H4 (cell line): ENCODE measurements at regions not wholly inside any gene's neighbourhood (a gene's known extent, or its start where the extent isn't known, plus 50 kb on each side); places are given as distances from the start of the nearest gene placed in this dataset.

ENCODE experiments used
- DNase-seq: peaks from one replicate; pipeline ENCODE4 v3.0.0-alpha.2; 2015; ENCODE audit warnings: low spot score

DNA sequence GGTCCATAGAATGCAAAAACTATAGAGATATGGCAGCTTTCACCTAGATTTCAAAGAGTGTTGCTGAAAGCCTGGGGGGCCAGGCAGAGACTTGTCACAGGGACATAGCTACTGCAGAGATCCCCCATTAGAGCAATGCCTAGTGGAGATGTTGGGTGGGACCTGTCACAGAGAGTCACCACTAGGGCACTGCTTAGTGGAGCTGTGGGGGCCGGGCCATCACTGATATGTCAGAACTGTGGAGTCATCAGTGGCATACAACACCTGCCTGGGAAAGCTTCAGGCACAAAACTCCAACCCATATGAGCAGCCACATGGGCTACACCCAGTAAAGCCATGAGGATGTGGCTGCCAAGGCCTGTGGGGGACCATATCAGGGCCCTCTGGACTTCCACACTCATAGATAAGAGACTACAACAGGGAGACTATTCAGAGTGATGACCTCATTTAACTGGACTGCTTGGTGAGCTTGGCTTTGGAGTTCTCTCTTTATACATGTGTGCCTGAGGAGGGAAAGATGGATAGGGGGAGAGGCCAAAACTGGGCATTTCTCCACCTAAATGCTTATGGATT lies 176.3 kb downstream of the ZNF621 start:
- no peak for DNase-seq

GRCh38 chr3:40704224-40704623 lies 179.5 kb downstream of the ZNF621 start:
- DNase-seq = no peak

GRCh38 chr3:40705663-40706062 lies 180.9 kb downstream of the ZNF621 start:
- no peak for DNase-seq

DNA sequence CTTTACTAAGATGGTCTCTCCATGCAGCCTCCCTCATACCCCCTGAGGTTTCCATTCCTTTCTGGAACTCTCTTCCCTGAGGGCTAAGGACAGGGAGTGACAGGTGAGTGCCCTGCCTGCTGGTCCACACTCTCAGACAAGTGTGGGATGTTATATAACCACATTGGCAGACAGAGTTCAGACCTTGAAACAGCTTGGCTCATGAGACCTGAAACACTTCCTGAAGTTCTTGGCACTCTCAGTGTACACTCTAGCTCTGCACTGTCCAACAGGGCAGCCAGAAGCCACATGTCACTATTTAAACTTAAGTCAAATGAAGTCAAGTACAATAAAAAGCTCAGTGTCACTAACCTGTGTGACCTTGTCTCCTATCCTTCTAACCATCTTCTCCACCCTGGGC lies 188.5 kb downstream of the ZNF621 start:
- no peak for DNase-seq

DNA sequence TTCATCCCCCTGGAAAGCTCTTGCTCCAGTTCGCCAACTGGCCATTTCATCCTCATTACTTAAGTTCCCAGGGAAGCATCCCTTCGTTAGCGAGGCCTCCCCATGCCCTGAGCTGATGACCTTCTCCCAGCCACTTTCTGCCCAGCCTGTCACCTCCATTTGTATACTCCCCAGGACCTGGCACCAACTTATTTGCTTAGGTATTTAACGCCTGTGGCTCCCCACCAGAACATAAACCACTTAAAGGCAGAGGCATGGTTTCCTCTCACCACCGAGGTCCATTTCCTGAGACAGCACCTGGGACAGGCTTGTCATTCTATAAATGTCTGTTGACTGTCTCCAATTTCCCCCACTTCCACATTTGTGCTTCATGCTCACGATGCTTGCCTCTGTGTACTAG lies 189.0 kb downstream of the ZNF621 start:
- no peak for DNase-seq

- no peak for DNase-seq
Observed at GRCh38 chr3:40714771-40715345, 190.1 kb downstream of the ZNF621 start.

DNA sequence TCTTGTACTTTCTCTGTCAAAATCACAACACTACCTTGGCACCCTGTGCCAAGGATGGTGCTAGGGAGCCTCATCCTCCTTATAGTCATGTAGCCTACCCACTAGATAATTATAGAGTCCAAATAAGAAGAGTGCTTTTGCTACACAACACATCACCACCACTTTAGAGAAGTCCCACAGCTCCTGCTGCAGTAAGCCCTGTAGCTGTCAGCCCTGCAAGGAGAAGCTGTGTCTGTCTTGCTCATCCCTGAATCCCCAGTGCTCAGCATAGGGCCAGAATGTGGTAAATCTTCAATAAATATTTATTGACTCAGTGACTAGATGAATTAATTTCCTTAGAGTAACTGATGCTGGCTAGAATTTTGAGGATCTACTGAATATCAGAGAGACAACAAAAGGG lies 190.8 kb downstream of the ZNF621 start:
- DNase-seq = no peak

GRCh38 chr3:40717471-40717870 lies 192.7 kb downstream of the ZNF621 start:
- no peak for DNase-seq

GRCh38 chr3:40718209-40718608 lies 193.4 kb downstream of the ZNF621 start:
- no peak for DNase-seq

DNA sequence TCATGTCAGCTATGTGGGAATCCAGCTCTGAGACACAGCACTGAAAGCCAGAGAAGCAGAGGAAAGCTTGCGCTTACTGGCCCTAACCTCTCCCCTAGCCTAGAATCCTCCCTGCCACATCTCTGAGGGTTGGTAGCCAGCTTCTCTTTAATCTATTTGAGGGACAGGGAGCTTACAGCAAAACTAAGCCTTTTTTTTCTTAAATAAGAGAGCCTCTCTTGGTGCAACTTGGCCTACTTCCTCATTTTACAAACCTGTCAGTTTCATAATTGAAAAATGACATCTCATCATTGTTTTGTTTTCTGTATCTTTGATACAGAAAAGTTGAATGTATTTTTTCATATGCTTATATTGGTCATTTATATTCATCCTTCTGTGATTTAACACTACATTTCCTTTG lies 193.9 kb downstream of the ZNF621 start:
- DNase-seq = no peak

DNA sequence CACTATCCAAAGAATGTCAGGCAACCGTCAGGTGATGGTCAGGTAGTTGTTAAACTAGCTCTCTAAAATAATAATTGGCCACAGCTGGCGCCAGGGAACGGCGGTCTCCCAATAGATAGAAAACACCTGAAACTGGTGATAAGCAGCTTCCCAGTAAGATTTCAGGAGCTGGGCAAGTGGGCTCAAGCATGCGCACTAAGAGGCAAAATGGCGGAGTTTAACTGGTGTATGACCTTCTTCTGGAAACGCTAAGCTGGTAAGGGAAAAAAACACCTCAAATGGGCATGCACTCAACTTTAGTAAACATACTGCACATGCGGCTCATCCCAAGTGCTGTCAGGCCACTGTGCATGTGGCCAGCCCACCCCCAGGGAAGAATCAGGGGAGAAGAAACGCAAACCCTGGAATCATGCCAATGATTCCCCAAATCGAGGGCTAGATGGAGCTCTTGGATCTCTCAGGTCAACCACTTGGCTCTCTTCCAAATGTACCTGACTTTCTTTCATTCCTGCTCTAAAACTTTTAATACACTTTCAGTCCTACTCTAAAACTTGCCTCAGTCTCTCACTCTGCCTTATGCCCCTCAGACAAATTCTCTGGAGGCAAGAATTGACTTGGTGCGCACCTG lies 195.0 kb downstream of the ZNF621 start:
- DNase-seq = no peak

DNA sequence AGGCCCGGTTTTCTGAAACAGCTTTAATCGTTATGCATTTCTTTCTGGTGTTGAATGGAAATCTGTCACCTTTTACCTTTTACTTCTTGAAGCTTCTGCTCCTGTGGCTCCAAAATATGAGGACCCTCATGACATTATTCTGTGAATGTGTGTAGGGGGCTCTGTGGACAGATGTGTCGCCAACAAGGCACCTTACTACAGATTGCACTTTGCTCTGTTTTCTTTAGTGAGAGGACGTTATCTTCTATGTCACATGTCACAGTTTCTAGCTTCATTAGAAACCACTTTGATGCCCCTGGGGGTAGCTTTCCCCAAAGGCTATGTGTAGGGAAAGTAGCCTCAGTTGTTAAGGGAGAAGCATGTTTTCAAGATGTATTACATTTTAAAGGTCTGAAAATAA lies 195.6 kb downstream of the ZNF621 start:
- no peak for DNase-seq

- no peak for DNase-seq
Observed at GRCh38 chr3:40720863-40721262, 196.1 kb downstream of the ZNF621 start.

GRCh38 chr3:40723083-40723660 lies 198.4 kb downstream of the ZNF621 start:
- DNase-seq = no peak

- DNase-seq = no peak
Observed at GRCh38 chr3:40725031-40725430, 200.3 kb downstream of the ZNF621 start.

GRCh38 chr3:40731445-40731844 lies 206.7 kb downstream of the ZNF621 start:
- no peak for DNase-seq

DNA sequence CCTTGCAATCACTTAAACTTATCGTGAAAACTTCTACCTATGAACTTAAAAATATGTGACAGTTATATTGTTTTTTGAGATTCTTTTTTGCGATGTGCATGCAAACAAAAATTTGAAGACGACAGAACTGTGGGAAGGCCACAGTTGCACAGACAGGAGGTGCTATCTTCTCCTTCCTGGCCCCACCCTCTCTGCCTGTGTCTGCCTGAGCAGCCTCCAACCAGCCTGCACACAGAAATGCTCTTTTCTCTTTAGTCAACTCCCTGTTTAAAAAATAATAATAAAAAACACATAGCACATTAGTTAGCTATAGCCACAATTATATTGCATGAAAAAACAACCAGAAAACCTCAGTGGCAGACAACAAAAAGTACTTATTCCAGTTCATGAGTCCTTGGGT lies 212.2 kb downstream of the ZNF621 start:
- no peak for DNase-seq

DNA sequence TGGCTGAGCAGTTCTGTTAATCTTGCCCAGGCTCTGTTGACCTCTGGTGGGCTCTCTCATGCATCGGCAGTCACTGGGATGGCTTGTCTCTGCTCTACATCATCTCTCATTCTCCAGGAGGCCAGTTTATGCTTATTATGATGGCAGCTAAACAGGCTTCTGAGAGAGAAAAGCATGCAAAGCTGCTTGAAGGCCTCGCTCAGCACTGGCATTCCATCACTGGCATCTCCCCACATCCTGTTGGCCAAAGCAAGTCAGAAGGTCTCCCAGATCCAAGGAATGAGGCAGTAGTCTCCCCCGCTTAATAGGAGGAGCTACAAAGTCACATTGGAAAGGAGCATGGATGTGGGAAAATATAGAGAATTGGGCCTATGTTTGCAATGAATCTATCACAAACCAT lies 212.6 kb downstream of the ZNF621 start:
- no peak for DNase-seq

DNA sequence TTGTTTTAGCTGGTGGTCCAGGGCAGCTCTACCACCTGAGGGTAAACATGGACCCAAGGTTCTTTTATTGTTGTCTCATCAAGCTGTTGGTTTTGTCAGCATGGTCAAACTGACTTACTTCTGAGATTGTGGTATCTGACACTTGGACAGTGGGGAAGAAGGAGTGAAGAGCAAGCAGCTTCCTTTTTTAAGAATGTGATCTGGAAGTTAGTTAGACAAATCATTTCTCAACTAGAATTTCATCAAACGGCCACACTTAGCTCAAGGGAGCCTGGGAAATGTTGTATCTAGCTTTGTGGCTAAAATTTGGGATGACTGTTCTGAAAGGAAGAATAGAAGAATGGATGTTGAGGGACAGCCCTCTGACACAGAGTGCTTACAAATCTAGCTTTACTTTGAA lies 215.2 kb downstream of the ZNF621 start:
- no peak for DNase-seq

GRCh38 chr3:40741729-40742128 lies 217.0 kb downstream of the ZNF621 start:
- DNase-seq = no peak

- DNase-seq = no peak
Observed at GRCh38 chr3:40745381-40746106, 220.8 kb downstream of the ZNF621 start.

- DNase-seq = no peak
Observed at GRCh38 chr3:40751666-40752065, 226.9 kb downstream of the ZNF621 start.

- DNase-seq = no peak
Observed at GRCh38 chr3:40752492-40752891, 227.7 kb downstream of the ZNF621 start.
